Inferior parietal cortex (tissue), 1 donor: ENCODE measurements at regions not wholly inside any gene's neighbourhood (a gene's known extent, or its start where the extent isn't known, plus 50 kb on each side); places are given as distances from the start of the nearest gene placed in this dataset.

Experiments
- DNase-seq: peaks from one replicate; pipeline ENCODE4 v3.0.0-alpha.2; 2016; ENCODE audit errors: extremely low spot score

GRCh38 chr17:72258711-72259110 is 137.9 kb downstream of the SOX9 start:
- no peak for DNase-seq

GRCh38 chr17:72259922-72260321 is 139.1 kb downstream of the SOX9 start:
- no peak for DNase-seq

DNA sequence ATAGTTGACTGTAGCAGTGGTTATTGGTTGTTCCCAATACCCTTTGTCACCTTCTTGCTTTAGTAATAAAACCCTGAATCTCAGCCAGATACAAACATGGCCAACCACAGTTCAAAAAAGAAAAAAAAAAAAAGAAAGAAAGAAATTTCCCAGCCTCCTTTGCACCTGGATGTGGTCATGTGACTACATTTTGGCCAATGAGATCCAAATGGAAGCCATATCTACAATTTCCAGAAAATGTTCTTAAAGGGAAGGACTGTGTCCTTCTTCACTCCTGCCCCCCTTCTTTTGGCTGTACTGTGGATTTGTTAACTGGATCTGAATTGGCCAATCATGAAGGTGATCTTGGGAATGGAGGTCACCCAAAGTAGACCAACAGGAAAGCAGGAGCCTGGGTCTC is 141.9 kb downstream of the SOX9 start:
- DNase-seq: no peak

- DNase-seq: no peak
These were observed 144.0 kb downstream of the SOX9 start for GRCh38 chr17:72264682-72265405.

GRCh38 chr17:72266112-72266775 is 145.4 kb downstream of the SOX9 start:
- DNase-seq: no peak

GRCh38 chr17:72267601-72268000 is 146.8 kb downstream of the SOX9 start:
- no peak for DNase-seq

- DNase-seq: no peak
These were observed 147.6 kb downstream of the SOX9 start for GRCh38 chr17:72268431-72268830.

DNA sequence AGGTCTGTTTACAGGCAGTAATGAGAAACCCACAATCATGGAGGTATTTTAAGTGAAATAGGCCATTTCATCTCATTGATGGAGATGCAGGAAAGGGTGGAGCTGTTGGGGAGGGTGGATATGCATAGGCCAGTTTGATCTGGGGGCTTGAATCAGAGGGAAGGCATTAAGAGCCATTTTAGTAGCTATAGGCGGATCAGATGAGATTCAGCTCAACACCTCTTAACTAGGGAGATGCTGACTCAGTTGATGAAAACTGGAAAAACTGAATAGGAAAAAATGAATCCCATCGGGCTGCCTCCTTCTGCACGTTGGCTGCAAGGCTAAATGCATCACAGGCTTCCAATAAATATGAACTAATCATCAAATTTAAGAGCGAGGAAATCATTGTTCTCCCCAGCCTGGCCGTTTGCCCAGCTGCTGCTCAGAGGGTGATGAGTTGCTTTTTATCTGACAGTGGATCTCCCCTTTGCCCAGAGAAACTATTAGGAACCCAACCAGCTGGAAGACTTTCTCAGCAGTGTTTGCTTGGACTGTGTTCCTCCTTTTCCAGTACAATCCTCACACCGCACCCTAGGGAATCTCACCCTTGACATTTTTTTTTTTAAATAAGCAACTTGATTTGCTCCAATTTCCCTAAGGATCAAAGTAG is 149.6 kb downstream of the SOX9 start:
- DNase-seq: no peak

GRCh38 chr17:72271603-72272002 is 150.8 kb downstream of the SOX9 start:
- DNase-seq: no peak

DNA sequence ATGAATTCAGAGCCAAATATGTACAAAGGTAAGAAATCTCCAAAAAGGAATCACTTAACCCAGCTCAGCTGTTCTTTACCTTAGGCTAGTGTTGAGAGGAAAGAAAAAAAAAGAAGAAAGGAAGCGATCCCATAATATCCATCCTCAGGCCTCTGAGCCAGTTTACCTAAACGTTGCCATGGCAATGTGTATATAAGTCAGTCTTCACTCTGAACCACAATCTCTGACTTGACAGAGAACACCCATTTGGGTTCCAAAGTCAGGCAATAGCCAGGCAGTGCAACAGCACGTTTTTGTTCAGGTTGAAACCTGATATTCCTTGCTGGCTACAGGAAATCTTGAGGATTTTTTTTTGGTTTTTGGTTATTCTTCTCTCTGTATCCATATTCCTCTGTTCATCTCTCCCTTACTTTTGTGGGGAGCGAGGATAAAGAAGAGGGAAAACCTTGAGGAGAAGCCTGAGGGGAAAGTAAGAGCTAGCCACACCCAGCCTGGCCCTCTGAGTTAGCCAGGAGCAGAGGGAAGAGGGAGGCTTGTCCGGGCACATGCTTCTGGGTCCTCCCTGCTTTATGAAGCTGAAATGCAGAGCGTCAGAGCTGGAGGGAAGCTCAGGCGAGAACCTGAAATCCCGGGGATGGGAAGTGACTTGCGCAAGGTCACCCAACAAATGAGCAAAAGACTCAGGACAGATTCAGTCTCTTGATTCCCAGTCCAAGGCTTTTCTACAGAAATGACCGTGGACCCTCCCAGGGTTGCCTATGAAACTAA is 152.7 kb downstream of the SOX9 start:
- DNase-seq: no peak

DNA sequence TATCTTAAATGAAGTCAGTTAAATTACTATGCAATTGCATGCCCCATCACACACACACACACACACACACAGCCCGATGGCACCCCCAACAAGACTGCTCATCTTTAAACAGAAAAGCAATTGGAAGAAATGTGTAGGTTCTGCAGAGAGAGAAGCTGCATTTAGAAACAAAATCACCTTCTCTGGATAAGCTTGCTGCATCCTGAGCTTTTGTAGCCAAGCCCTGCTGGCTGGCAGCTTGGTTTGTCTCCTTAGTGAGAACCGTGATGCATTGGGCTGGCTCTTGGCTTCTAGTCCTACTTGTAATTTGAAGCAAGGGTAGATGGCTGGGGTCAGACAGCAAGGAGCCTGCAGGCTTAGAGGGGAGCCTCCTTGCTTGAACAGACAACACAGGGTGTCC is 153.8 kb downstream of the SOX9 start:
- no peak for DNase-seq

GRCh38 chr17:72280881-72281280 is 160.1 kb downstream of the SOX9 start:
- DNase-seq: no peak

DNA sequence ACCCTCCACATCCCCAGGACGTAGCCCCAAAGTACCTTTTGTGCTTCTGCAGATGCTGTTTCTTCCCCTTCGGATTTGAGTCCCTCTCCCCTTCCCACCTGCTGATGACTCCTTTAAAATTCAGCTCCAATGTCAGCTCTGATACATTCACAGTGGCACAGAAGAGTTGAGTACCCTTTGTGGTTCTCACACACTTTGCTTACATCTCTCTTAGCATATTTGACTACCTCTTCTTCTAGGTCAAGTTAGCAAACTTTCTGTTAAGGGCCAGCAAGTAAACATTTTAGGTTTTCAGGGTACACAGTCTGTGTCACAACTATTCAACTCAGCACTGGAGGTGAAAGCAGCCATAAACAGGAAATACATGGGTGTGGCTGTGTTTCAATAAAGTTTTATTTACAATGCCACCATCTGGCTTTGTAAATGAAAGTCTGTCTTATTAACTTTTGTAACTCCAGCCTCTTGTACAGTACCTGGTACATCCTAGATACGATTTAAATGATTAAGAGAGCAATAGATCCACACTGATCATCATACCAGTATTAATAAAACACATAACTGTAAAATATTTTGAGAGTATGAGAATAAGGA is 161.7 kb downstream of the SOX9 start:
- no peak for DNase-seq

DNA sequence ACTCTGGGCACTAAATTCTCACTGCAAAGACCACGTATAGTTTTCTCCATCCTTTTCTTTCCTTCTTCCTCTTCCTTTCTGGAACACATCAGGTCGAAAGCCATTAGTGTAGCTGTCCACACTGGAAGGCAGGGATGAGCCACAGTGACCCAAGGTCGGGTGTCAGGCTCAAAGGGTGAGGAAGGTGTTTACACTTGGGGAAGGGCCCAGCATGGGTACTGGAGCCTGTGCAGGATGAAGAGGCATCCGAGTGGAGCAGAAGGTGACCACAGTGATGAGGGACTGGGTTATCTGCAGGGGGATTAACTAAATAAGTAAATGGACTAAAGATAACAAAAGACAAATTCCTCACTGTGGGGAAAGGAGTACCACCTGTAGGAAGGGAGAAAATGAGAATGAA is 164.0 kb downstream of the SOX9 start:
- DNase-seq: no peak

- no peak for DNase-seq
These were observed 166.8 kb downstream of the SOX9 start for GRCh38 chr17:72287586-72287985.

DNA sequence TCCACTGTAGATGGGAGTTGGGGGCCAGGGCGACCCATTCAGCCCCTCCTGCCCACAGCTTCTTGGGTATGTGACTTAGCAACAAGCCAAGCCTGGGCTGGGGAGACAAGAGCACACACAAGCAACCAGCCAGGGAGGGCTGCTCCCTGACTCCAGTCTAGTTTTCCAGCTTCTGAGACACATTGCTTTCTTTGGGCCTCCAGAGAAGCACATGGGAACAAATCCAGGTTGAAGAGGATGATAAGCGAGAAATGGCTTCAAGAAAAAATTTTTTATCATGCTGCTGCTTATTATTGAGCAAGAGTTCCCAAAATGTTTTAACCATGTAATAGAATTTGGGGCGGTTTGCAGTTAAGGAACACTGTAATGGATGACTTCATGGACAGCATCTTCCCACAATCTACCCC is 173.7 kb downstream of the SOX9 start:
- no peak for DNase-seq

DNA sequence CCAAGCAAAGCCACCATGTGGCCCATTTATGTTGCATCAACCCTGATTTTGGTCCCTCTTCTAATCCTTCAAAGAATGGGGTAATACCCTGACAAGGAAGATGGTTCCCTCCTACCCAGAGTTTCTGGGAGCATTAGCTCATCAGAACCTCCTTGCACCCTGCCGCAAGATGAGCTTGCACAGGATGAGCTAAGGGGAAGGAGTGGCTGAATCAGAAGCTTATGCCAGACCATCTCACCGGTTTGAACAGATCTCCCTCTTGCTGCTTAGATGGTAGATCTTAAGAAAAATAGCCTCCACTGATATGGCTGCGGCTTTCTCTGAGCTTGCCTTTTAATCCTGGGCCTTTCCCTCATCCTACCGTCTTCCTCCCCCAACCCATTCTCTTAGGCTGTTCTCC is 175.1 kb downstream of the SOX9 start:
- DNase-seq: no peak

GRCh38 chr17:72296456-72296855 is 175.6 kb downstream of the SOX9 start:
- no peak for DNase-seq

DNA sequence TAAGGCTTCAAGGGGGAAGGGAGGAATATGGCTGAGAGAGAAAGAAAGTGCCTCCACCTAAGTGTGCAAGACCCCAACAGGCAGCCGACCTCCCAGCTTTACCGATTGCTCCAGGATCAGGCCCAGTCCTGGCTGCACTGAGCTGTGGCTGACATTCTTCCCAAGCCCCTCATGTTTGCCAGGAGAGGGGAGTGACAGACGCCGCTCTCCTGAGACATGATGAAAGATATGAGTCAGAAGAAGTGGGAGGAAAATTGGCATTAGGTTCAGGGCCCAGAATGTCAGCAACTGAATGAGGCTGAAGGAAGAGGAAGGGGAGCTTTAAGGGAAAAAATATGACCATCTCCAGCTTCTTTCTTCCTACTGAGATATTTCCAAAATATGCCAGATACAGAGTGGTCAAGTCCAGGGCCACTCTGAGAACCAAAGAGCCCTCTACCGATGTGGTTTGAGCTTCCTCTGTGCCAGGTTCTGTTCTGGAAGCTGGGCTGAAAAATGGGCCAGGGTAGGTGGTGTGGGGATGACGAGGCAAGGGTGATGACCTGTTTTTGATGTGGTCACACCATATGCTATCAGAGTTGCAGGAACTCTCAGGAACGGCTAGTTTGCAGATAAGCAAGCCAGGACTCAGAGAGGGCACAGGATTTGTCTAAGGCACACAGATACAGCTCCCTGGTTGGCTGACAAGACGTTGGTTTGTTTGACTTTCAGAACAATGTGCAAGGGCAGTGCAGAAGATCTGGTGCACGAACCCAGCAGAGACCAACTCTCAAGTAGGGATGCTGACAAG is 176.7 kb downstream of the SOX9 start:
- no peak for DNase-seq

DNA sequence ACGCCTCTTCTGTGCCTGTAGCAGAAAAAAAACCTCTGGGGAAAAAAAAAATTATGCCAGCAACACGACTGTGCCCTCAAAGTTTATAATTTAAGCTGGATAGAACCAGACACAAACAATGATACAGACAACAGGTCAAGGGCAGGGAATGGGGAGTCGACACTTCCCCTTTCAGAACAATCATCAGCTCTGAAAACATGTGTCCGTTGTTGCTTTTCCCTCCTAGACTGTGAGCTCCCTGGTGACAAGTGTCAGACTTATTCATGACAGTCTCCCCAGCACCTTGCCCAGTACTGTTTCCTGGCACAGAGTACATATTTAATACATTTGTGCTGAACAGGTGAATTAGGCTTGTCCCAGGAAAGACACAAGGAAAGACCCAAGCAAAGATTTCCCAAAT is 178.3 kb downstream of the SOX9 start:
- DNase-seq: no peak

DNA sequence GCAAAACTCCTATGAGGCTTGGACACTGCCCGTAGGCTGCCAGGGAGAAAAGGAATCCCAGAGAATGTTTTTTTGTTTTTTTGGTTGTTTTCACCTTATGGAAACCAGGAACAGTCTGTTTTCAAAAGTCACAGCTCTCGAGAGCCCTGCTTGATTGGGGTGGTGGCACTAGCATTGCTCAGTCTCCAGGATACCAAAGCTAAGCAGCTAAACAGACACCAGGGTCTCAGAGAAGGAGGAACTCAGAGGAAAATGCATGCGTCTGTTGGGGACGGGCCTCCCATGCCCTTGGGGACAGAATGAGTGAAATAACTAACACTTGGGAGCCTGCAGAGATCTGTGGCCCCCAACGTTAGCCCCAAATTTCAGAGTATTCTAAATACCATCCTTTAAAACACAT is 178.8 kb downstream of the SOX9 start:
- no peak for DNase-seq
